Keratinocyte (primary cell): ENCODE measurements at regions not wholly inside any gene's neighbourhood (a gene's known extent, or its start where the extent isn't known, plus 50 kb on each side); places are given as distances from the start of the nearest gene placed in this dataset.

ENCODE experiments used
- DNase-seq: peaks from one replicate; pipeline ENCODE4 v3.0.0-alpha.2; 2011; ENCODE audit warnings: low read depth, missing footprints, low spot score
- FAIRE-seq: peaks from 2 replicates; lab custom pipeline; 2011; peaks lifted over from hg19 to GRCh38; lab: Jason Lieb, UNC
- H2AFZ ChIP-seq: 2 replicates; pipeline ENCODE4 v1.6.0; 2012; ENCODE audit warnings: low read length, control low read depth, inconsistent platforms; ENCODE audit not compliant: control insufficient read depth
- H3K27ac ChIP-seq: 2 replicates; pipeline ENCODE4 v1.5.1; 2011; ENCODE audit warnings: low read length; ENCODE audit not compliant: control insufficient read depth, insufficient read depth
- H3K27me3 ChIP-seq: 3 replicates; pipeline ENCODE4 v1.6.0; 2011; ENCODE audit warnings: low read length; ENCODE audit not compliant: control insufficient read depth, insufficient read depth; ENCODE audit errors: extremely low read depth
- H3K36me3 ChIP-seq, 2 experiments: 2 replicates in 1 of 2; 3 replicates in 1 of 2; pipeline ENCODE4 v1.5.1; 2011; ENCODE audit warnings: low read length in 2 of 2, mild to moderate bottlenecking in 1 of 2; ENCODE audit not compliant: control insufficient read depth in 2 of 2, insufficient read depth in 2 of 2; ENCODE audit errors: extremely low read depth in 1 of 2
- H3K4me1 ChIP-seq: 3 replicates; pipeline ENCODE4 v1.5.1; 2011; ENCODE audit warnings: low read length; ENCODE audit not compliant: control insufficient read depth, insufficient read depth; ENCODE audit errors: extremely low read depth
- H3K4me2 ChIP-seq: 3 replicates; pipeline ENCODE4 v1.6.0; 2011; ENCODE audit warnings: low read depth, low read length; ENCODE audit not compliant: control insufficient read depth, insufficient read depth; ENCODE audit errors: extremely low read depth
- H3K4me3 ChIP-seq, 3 experiments: fragments of 200-600 bp in 1 of 3; sonication (generic) in 1 of 3; 2 replicates in 2 of 3; 3 replicates in 1 of 3; pipeline ENCODE4 v1.5.1; 2011 to 2016; ENCODE audit warnings: low read length in 3 of 3, mild to moderate bottlenecking in 3 of 3, control low read depth in 2 of 3, inconsistent platforms in 1 of 3, low read depth in 1 of 3, mixed read lengths in 1 of 3, mixed run types in 1 of 3, moderate library complexity in 1 of 3; ENCODE audit not compliant: control insufficient read depth in 2 of 3, insufficient read depth in 2 of 3; ENCODE audit errors: extremely low read depth in 1 of 3
- H3K79me2 ChIP-seq: 2 replicates; pipeline ENCODE4 v1.6.0; 2012; ENCODE audit warnings: low read length; ENCODE audit not compliant: control insufficient read depth, insufficient read depth
- H3K9ac ChIP-seq: 3 replicates; pipeline ENCODE4 v1.6.0; 2011; ENCODE audit warnings: low read length; ENCODE audit not compliant: control insufficient read depth, insufficient read depth; ENCODE audit errors: extremely low read depth
- H3K9me1 ChIP-seq: 3 replicates; pipeline ENCODE4 v1.6.0; 2011; ENCODE audit warnings: low read length; ENCODE audit not compliant: control insufficient read depth, insufficient read depth; ENCODE audit errors: extremely low read depth
- H3K9me3 ChIP-seq: 2 replicates; pipeline ENCODE4 v1.5.1; 2012; ENCODE audit warnings: low read depth, low read length; ENCODE audit not compliant: control insufficient read depth
- H4K20me1 ChIP-seq: 3 replicates; pipeline ENCODE4 v1.6.0; 2011; ENCODE audit warnings: low read length; ENCODE audit not compliant: control insufficient read depth, insufficient read depth; ENCODE audit errors: extremely low read depth
- CTCF ChIP-seq, 3 experiments: IDR thresholded peaks in 1 of 3; conservative IDR thresholded peaks in 1 of 3; optimal IDR thresholded peaks in 1 of 3; 2 replicates in 2 of 3; 3 replicates in 1 of 3; pipeline versions ENCODE3 to v1.5.1; 2011; ENCODE audit warnings: low read length in 3 of 3, mild to moderate bottlenecking in 3 of 3, moderate library complexity in 2 of 3, control low read depth in 1 of 3, inconsistent platforms in 1 of 3; ENCODE audit not compliant: insufficient read depth in 2 of 3; ENCODE audit errors: extremely low read depth in 1 of 3
- EZH2 ChIP-seq: IDR thresholded peaks from one replicate; pipeline ENCODE4 v1.6.1; 2012; ENCODE audit warnings: inconsistent platforms, mild to moderate bottlenecking, low read length, moderate library complexity
- dilution Hi-C: fragments of 300-500 bp; cut with MboI; formaldehyde crosslinking; loops from one replicate; pipeline ENCODE4 v1.7.0; 2020; ENCODE audit warnings: low sequenced_read_pairs; ENCODE audit not compliant: extremely low pct_ligation_motif_present

- no peaks in the 10 kb centered on the region for H3K9me1 ChIP-seq
- no peaks in the 10 kb centered on the region for H3K36me3 ChIP-seq
- no peaks in the 10 kb centered on the region for H3K27me3 ChIP-seq
- no peak overlapping the region for H3K4me3 ChIP-seq
- DNase-seq (no peak), FAIRE-seq (no peak)
- H3K4me2 ChIP-seq = no peak overlapping the region
- TF ChIP-seq EZH2 (no peak), CTCF (optimal IDR thresholded peaks at IDR 0.05 in 1 of 3, IDR thresholded peaks at IDR 0.05 in 1 of 3, conservative IDR thresholded peaks at IDR 0.05 in 1 of 3; ENCODE audit: extremely low read depth in 1 of 3, insufficient read depth in 2 of 3, low read length in 3 of 3) (no peak)
- no peak overlapping the region for H3K27ac ChIP-seq
- no peaks in the 10 kb centered on the region for H3K9me3 ChIP-seq
- H3K9ac ChIP-seq = no peak overlapping the region
- dilution Hi-C loops = no loop called here
- peaks cover 20% of the 10 kb centered on the region for H3K4me1 ChIP-seq
- H2AFZ ChIP-seq = no peak overlapping the region
- no peaks in the 10 kb centered on the region for H4K20me1 ChIP-seq
- no peaks in the 10 kb centered on the region for H3K79me2 ChIP-seq
These were observed 98.6 kb downstream of the SUCNR1 start for GRCh38 chr3:151971814-151972579.

GRCh38 chr3:151974067-151974466 lies 100.6 kb downstream of the SUCNR1 start:
- Histone ChIP-seq H2AFZ (no peak overlapping the region), H3K36me3 (no peaks in the 10 kb centered on the region), H3K9me1 (no peaks in the 10 kb centered on the region), H3K4me1 (peaks cover 20% of the 10 kb centered on the region), H3K27me3 (no peaks in the 10 kb centered on the region), H4K20me1 (no peaks in the 10 kb centered on the region), H3K4me2 (no peak overlapping the region), H3K9ac (no peak overlapping the region), H3K9me3 (no peaks in the 10 kb centered on the region), H3K27ac (no peak overlapping the region), H3K79me2 (no peaks in the 10 kb centered on the region), H3K4me3 (no peak overlapping the region)
- no peak for DNase-seq
- dilution Hi-C loops = no loop called here
- FAIRE-seq = peak; percentile 46
- TF ChIP-seq CTCF (optimal IDR thresholded peaks at IDR 0.05 in 1 of 3, IDR thresholded peaks at IDR 0.05 in 1 of 3, conservative IDR thresholded peaks at IDR 0.05 in 1 of 3; ENCODE audit: extremely low read depth in 1 of 3, insufficient read depth in 2 of 3, low read length in 3 of 3) = no peak
- TF ChIP-seq EZH2 = no peak
